H1 (cell line): ENCODE measurements at regions not wholly inside any gene's neighbourhood (a gene's known extent, or its start where the extent isn't known, plus 50 kb on each side); places are given as distances from the start of the nearest gene placed in this dataset.
A peak's percentile ranks its signal among the peaks of the same experiment; 100 is the strongest.

Experiments
- CTCF ChIA-PET: fragments of 300-600 bp; sonication (Branson Sonifier 250); formaldehyde crosslinking; loops from one replicate; lab custom pipeline; 2021; ENCODE audit not compliant: partially characterized antibody; lab: Charles Lee
- POLR2A ChIA-PET: fragments of 300-600 bp; sonication (Branson Sonifier 250); formaldehyde crosslinking; loops from one replicate; lab custom pipeline; 2021; ENCODE audit warnings: inconsistent platforms; ENCODE audit not compliant: partially characterized antibody; lab: Charles Lee
- DNase-seq, 2 experiments: peaks; one replicate each; pipeline versions ENCODE4 v3.0.0 to v3.0.0-alpha.2; 2010 to 2022; ENCODE audit warnings: low spot score in 2 of 2, low read depth in 1 of 2, mixed read lengths in 1 of 2
- FAIRE-seq: peaks from 2 replicates; lab custom pipeline; 2011; peaks lifted over from hg19 to GRCh38; lab: Jason Lieb, UNC
- H2AFZ ChIP-seq: 2 replicates; pipeline ENCODE4 v1.8.1; 2012; ENCODE audit warnings: low read length, inconsistent platforms
- H2AK5ac ChIP-seq: 2 replicates; pipeline ENCODE4 v1.6.1; 2013; ENCODE audit warnings: low read depth, low read length
- H2BK120ac ChIP-seq: replicated peaks from 2 replicates; pipeline ENCODE3; 2013; ENCODE audit warnings: low read depth, low read length, inconsistent platforms
- H2BK12ac ChIP-seq: 2 replicates; pipeline ENCODE4 v1.6.1; 2013; ENCODE audit warnings: low read depth, low read length
- H2BK15ac ChIP-seq: 2 replicates; pipeline ENCODE4 v1.6.1; 2013; ENCODE audit warnings: low read length
- H2BK20ac ChIP-seq: 2 replicates; pipeline ENCODE4 v1.6.1; 2013; ENCODE audit warnings: low read length
- H2BK5ac ChIP-seq: 2 replicates; pipeline ENCODE4 v1.6.1; 2013; ENCODE audit warnings: low read depth, low read length
- H3K14ac ChIP-seq: 2 replicates; pipeline ENCODE4 v1.6.1; 2013; ENCODE audit warnings: inconsistent platforms; ENCODE audit not compliant: insufficient read length
- H3K18ac ChIP-seq: 2 replicates; pipeline ENCODE4 v1.6.1; 2013; ENCODE audit warnings: low read length; ENCODE audit errors: extremely low read depth
- H3K23ac ChIP-seq: 2 replicates; pipeline ENCODE4 v1.6.1; 2013; ENCODE audit warnings: inconsistent platforms; ENCODE audit not compliant: insufficient read length
- H3K23me2 ChIP-seq: 2 replicates; pipeline ENCODE4 v1.6.1; 2013; ENCODE audit warnings: low read depth, low read length
- H3K27ac ChIP-seq: 2 replicates; pipeline ENCODE4 v1.6.1; 2011; ENCODE audit warnings: low read depth, low read length, inconsistent platforms
- H3K27me3 ChIP-seq, 4 experiments: replicated peaks in 1 of 4; 1 replicate in 1 of 4; 2 replicates in 3 of 4; pipeline versions ENCODE4 v1.6.1 to v1.8.1; 2011 to 2013; ENCODE audit warnings: low read length in 3 of 4, mild to moderate bottlenecking in 3 of 4, inconsistent platforms in 2 of 4, mixed read lengths in 2 of 4, moderate library complexity in 1 of 4; ENCODE audit not compliant: control insufficient read depth in 3 of 4, insufficient read depth in 3 of 4; ENCODE audit errors: extremely low read depth in 1 of 4
- H3K36me3 ChIP-seq, 4 experiments: 2 replicates each; pipeline versions ENCODE4 v1.6.1 to v1.8.1; 2011 to 2013; ENCODE audit warnings: mild to moderate bottlenecking in 4 of 4, low read length in 3 of 4, moderate library complexity in 2 of 4, control low read depth in 1 of 4, inconsistent platforms in 1 of 4; ENCODE audit not compliant: insufficient read depth in 4 of 4, control insufficient read depth in 2 of 4
- H3K4ac ChIP-seq: replicated peaks from 2 replicates; pipeline ENCODE3; 2013; ENCODE audit warnings: low read length, low read depth, mixed read lengths, inconsistent platforms; ENCODE audit not compliant: insufficient read length
- H3K4me1 ChIP-seq, 4 experiments: replicated peaks in 1 of 4; 1 replicate in 1 of 4; 2 replicates in 3 of 4; pipeline versions ENCODE4 v1.6.1 to v1.8.1; 2011 to 2013; ENCODE audit warnings: low read length in 3 of 4, inconsistent platforms in 2 of 4, mixed read lengths in 1 of 4; ENCODE audit not compliant: insufficient read depth in 4 of 4, control insufficient read depth in 3 of 4
- H3K4me2 ChIP-seq, 2 experiments: 2 replicates each; pipeline versions ENCODE4 v1.6.1 to v1.8.1; 2011 to 2013; ENCODE audit warnings: low read depth in 2 of 2, low read length in 2 of 2, control low read depth in 1 of 2, inconsistent platforms in 1 of 2, mild to moderate bottlenecking in 1 of 2; ENCODE audit not compliant: insufficient read depth in 1 of 2
- H3K4me3 ChIP-seq, 4 experiments: fragments of 200-600, 300-600 bp in 1 of 4; sonication (generic), shearing (Covaris generic), sonication (Bioruptor Twin) in 1 of 4; 2 replicates each; pipeline versions ENCODE4 v1.5.1 to v1.8.1; 2011 to 2016; ENCODE audit warnings: low read length in 4 of 4, low read depth in 3 of 4, control low read depth in 2 of 4, inconsistent platforms in 2 of 4, mild to moderate bottlenecking in 2 of 4, mixed read lengths in 1 of 4, moderate library complexity in 1 of 4; ENCODE audit not compliant: insufficient read depth in 2 of 4; ENCODE audit errors: extremely low read depth in 1 of 4
- H3K56ac ChIP-seq: replicated peaks from 2 replicates; pipeline ENCODE3; 2013; ENCODE audit warnings: low read depth, mild to moderate bottlenecking, mixed read lengths, low read length, inconsistent platforms; ENCODE audit not compliant: insufficient read length
- H3K79me1 ChIP-seq: 2 replicates; pipeline ENCODE4 v1.6.1; 2013; ENCODE audit warnings: low read depth, low read length, control low read depth
- H3K79me2 ChIP-seq, 2 experiments: 2 replicates each; pipeline versions ENCODE4 v1.6.1 to v1.8.1; 2012 to 2013; ENCODE audit warnings: low read length in 2 of 2, mild to moderate bottlenecking in 2 of 2, inconsistent platforms in 1 of 2; ENCODE audit not compliant: insufficient read depth in 2 of 2, control insufficient read depth in 1 of 2
- H3K9ac ChIP-seq, 4 experiments: replicated peaks in 1 of 4; 1 replicate in 1 of 4; 2 replicates in 3 of 4; pipeline versions ENCODE4 v1.6.1 to v1.8.1; 2011 to 2013; ENCODE audit warnings: low read depth in 3 of 4, low read length in 3 of 4, control low read depth in 2 of 4, mild to moderate bottlenecking in 2 of 4, moderate library complexity in 2 of 4, inconsistent platforms in 1 of 4; ENCODE audit errors: extremely low read depth in 1 of 4
- H3K9me3 ChIP-seq, 2 experiments: 2 replicates each; pipeline versions ENCODE4 v1.6.1 to v1.8.1; 2012 to 2013; ENCODE audit warnings: mild to moderate bottlenecking in 2 of 2, moderate library complexity in 2 of 2, control low read depth in 1 of 2, inconsistent platforms in 1 of 2, low read depth in 1 of 2, low read length in 1 of 2, mixed read lengths in 1 of 2; ENCODE audit not compliant: insufficient read depth in 2 of 2
- H4K20me1 ChIP-seq, 2 experiments: replicated peaks in 1 of 2; 2 replicates each; pipeline versions ENCODE3 to v1.8.1; 2011 to 2013; ENCODE audit warnings: inconsistent platforms in 2 of 2, low read length in 2 of 2, mild to moderate bottlenecking in 1 of 2; ENCODE audit not compliant: insufficient read depth in 2 of 2, control insufficient read depth in 1 of 2
- H4K5ac ChIP-seq: 2 replicates; pipeline ENCODE4 v1.6.1; 2013; ENCODE audit warnings: low read length, low read depth, mixed read lengths, inconsistent platforms; ENCODE audit not compliant: insufficient read length
- H4K8ac ChIP-seq: 2 replicates; pipeline ENCODE4 v1.8.0; 2013; ENCODE audit warnings: mild to moderate bottlenecking, moderate library complexity, low read length, inconsistent platforms; ENCODE audit not compliant: insufficient read depth; ENCODE audit errors: extremely low read depth
- H4K91ac ChIP-seq: replicated peaks from 2 replicates; pipeline ENCODE3; 2013; ENCODE audit warnings: low read length, mixed read lengths, inconsistent platforms; ENCODE audit not compliant: insufficient read length
- BCL11A ChIP-seq, 2 experiments: IDR thresholded peaks; one replicate each; pipeline ENCODE4 v1.6.1; 2011; ENCODE audit warnings: low read depth in 2 of 2, low read length in 2 of 2, mild to moderate bottlenecking in 2 of 2
- CBX5 ChIP-seq: fragments of 300-800, 300-1000 bp; sonication (generic); IDR thresholded peaks from 2 replicates; pipeline ENCODE4 v1.7.1; 2016; ENCODE audit warnings: antibody characterized with exemption, low read length, low read depth
- EGR1 ChIP-seq: IDR thresholded peaks from 2 replicates; pipeline ENCODE4 v1.6.1; 2011; ENCODE audit warnings: low read depth, low read length, borderline replicate concordance
- GABPA ChIP-seq: IDR thresholded peaks from 2 replicates; pipeline ENCODE4 v1.6.1; 2011; ENCODE audit warnings: mild to moderate bottlenecking, low read length, moderate library complexity, borderline replicate concordance; ENCODE audit not compliant: insufficient read depth
- GTF2F1 ChIP-seq: IDR thresholded peaks from 2 replicates; pipeline ENCODE4 v1.6.1; 2012; ENCODE audit warnings: low read depth, low read length, improper control_type of control experiment, borderline replicate concordance
- KDM1A ChIP-seq: fragments of 200-600, 300-600 bp; sonication (generic); IDR thresholded peaks from 2 replicates; pipeline ENCODE4 v1.7.1; 2016; ENCODE audit warnings: mild to moderate bottlenecking, low read length, borderline replicate concordance
- POU5F1 ChIP-seq: IDR thresholded peaks from 2 replicates; pipeline ENCODE4 v1.6.1; 2011; ENCODE audit warnings: low read depth, mild to moderate bottlenecking, low read length, moderate library complexity
- RXRA ChIP-seq: IDR thresholded peaks from 2 replicates; pipeline ENCODE4 v1.6.1; 2011; ENCODE audit warnings: low read depth, mild to moderate bottlenecking, low read length, moderate library complexity; ENCODE audit not compliant: insufficient read depth
- SIX5 ChIP-seq: IDR thresholded peaks from 2 replicates; pipeline ENCODE4 v1.6.1; 2011; ENCODE audit warnings: mild to moderate bottlenecking, low read depth, low read length
- YY1 ChIP-seq: IDR thresholded peaks from 2 replicates; pipeline ENCODE4 v1.6.1; 2011; ENCODE audit warnings: low read depth, mild to moderate bottlenecking, low read length
- WGBS, 2 experiments: shearing (Covaris generic) in 1 of 2; methylation state at CpG; one replicate each; pipeline versions ENCODE4 v1.1.6 to v1.1.7; 2013 to 2015; ENCODE audit warnings: low lambda C conversion rate in 2 of 2, mixed read lengths in 2 of 2, inconsistent platforms in 1 of 2, low coverage in 1 of 2, missing lambda C conversion rate in 1 of 2; ENCODE audit not compliant: insufficient replicate concordance in 2 of 2, insufficient coverage in 1 of 2, insufficient read length in 1 of 2; ENCODE audit errors: extremely low coverage in 1 of 2, missing lambda C conversion rate in 1 of 2; 5-methylcytosine and 5-hydroxymethylcytosine counted together
- TF ChIP-seq, protein P1 (sequence below): IDR thresholded peaks from 2 replicates; pipeline ENCODE4 v1.6.1; 2012; ENCODE audit warnings: inconsistent platforms

DNA sequence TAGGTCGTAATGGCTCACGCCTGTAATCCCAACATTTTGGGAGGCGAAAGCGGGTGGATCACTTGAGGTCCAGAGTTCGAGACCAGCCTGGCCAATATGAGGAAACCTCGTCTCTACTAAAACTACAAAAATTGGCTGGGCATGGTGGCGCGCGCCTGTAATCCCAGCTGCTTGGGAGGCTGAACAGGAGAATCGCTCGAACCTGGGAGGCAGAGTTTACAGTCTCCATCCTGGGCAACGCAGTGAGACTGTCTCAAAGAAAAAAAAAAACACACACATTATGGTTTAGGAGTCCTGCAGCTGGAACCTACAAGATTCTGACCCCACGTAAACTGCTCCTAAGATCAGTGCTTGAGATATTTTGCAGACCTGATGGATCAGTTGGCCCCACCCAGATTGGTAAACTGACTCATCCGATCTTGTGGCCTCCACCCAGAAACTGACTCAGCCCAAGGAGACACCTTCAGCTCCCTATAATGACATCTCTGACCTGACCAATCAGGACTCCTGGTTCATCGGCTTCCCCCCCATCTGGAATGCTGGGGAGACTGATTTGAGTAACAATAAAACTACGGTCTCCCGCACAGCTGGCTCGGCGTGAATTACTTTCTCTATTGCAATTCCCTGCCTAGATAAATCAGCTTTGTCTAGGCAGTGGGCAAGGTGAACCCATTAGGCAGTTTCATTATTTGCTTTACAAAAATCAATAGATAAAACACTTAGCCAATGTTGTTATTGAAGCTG is 96.2 kb upstream of the BTN3A2 start:
- Histone ChIP-seq H2BK15ac (no peak overlapping the region), H3K18ac (no peak overlapping the region; the same call in 1 of the 2 replicates), H3K14ac (no peak overlapping the region), H3K79me2 (peaks cover 0 to 16% of the 10 kb centered on the region in 2 experiments; a peak in 2 of 4 replicates), H4K91ac (no peak overlapping the region), H3K4me3 (peak overlapping the region; percentile 23 to 95 (median 78); a peak in 6 of 8 replicates), H3K4ac (no peak overlapping the region), H4K20me1 (peaks cover 3% of the 10 kb centered on the region in 2 experiments), H3K27me3 (no peaks in the 10 kb centered on the region), H3K9me3 (no peaks in the 10 kb centered on the region), H2BK5ac (no peak overlapping the region), H2AFZ (no peak overlapping the region), H2BK20ac (0 out of 2 replicates have a peak overlapping the region, but pooled peaks have one; percentile 43), H3K23me2 (peaks cover 4% of the 10 kb centered on the region), H2BK120ac (no peak overlapping the region), H3K27ac (peak overlapping the region; percentile 38; the same call in 1 of the 2 replicates), H3K36me3 (no peaks in the 10 kb centered on the region), H3K9ac (no peak overlapping the region; a peak in 1 of 7 replicates), H3K79me1 (no peaks in the 10 kb centered on the region), H4K5ac (peak overlapping the region; percentile 81), H2BK12ac (0 out of 2 replicates have a peak overlapping the region, but pooled peaks have one; percentile 50), H3K4me1 (peaks cover 0 to 7% (median 3%) of the 10 kb centered on the region in 4 experiments; a peak in 6 of 7 replicates), H2AK5ac (no peak overlapping the region), H3K23ac (no peak overlapping the region), H3K56ac (no peak overlapping the region), H3K4me2 (peak overlapping the region; percentile 76 to 84), H4K8ac (no peak overlapping the region)
- 60% methylated on average over 19 of the region's 19 CpGs; no CpG with 5 or more reads in 1 of the 2 experiments for WGBS, 2 experiments
- POLR2A ChIA-PET, result interaction anchor here (0.5 to 25.5 kb wide), 25 partner anchors 10 to 1624 kb away, joined by 3 to 758 read pairs (median 31); a partner anchor contains a TSS
- peak; percentile 84 for FAIRE-seq
- CTCF ChIA-PET, result interaction anchor here (1.2 to 10.3 kb wide), 3 partner anchors 11 to 81 kb away, joined by 3 to 93 read pairs (median 4); a partner anchor contains a TSS
- peak in 1 of 2 experiments; percentile 73 for DNase-seq
- no peak for TF ChIP-seq GTF2F1
- TF ChIP-seq CBX5, result no peak
- TF ChIP-seq, protein P1, sequence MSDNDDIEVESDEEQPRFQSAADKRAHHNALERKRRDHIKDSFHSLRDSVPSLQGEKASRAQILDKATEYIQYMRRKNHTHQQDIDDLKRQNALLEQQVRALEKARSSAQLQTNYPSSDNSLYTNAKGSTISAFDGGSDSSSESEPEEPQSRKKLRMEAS, result no peak
- peak; percentile 55; the same call in 1 of the 2 replicates for TF ChIP-seq KDM1A
- no peak for TF ChIP-seq GABPA
- no peak for TF ChIP-seq POU5F1
- no peak for TF ChIP-seq BCL11A (IDR thresholded peaks at IDR 0.05; ENCODE audit: low read depth in 2 of 2, low read length in 2 of 2)
- TF ChIP-seq RXRA, result no peak
- TF ChIP-seq YY1, result no peak
- TF ChIP-seq SIX5, result no peak
- TF ChIP-seq EGR1, result no peak
